ENCODE measurements at regions not wholly inside any gene's neighbourhood (a gene's known extent, or its start where the extent isn't known, plus 50 kb on each side); places are given as distances from the start of the nearest gene placed in this dataset.

GRCh38 chr14:95466506-95466905 is 49.9 kb downstream of the SYNE3 start:
- Histone ChIP-seq H3K9me3 (ENCODE audit: insufficient read depth, low read length, severe bottlenecking) (no peaks in the 10 kb centered on the region), H4K20me1 (ENCODE audit: insufficient read depth, low read length) (no peaks in the 10 kb centered on the region), H3K4me2 (ENCODE audit: insufficient read depth, low read length) (no peak overlapping the region), H3K79me2 (ENCODE audit: insufficient read depth, low read length) (no peaks in the 10 kb centered on the region), H3K4me1 (ENCODE audit: insufficient read depth, low read length) (peaks cover 18% of the 10 kb centered on the region), H3K36me3 (ENCODE audit: insufficient read depth, low read length) (no peaks in the 10 kb centered on the region), H3K27ac (ENCODE audit: low read length) (no peak overlapping the region), H3K4me3 (ENCODE audit: low read depth in 1 of 2, low read length in 2 of 2) (no peak overlapping the region), H3K27me3 (ENCODE audit: insufficient read depth, low read length, poor library complexity) (no peaks in the 10 kb centered on the region), H3K9ac (ENCODE audit: low read depth, low read length) (no peak overlapping the region), H2AFZ (ENCODE audit: low read depth, low read length) (no peak overlapping the region)
- ATAC-seq (ENCODE audit: insufficient read depth, low read depth) (no peak), DNase-seq (no peak)
- TF ChIP-seq EZH2 (IDR thresholded peaks at IDR 0.05; ENCODE audit: borderline replicate concordance, low read depth, low read length, severe bottlenecking), result no peak
- TF ChIP-seq CTCF (IDR thresholded peaks at IDR 0.05; ENCODE audit: borderline replicate concordance, extremely low read depth, low read length, poor library complexity, severe bottlenecking), result no peak

- H3K27ac ChIP-seq (ENCODE audit: low read length), result no peak overlapping the region
- H3K36me3 ChIP-seq (ENCODE audit: insufficient read depth, low read length), result no peaks in the 10 kb centered on the region
- DNase-seq, result no peak
- H3K9me3 ChIP-seq (ENCODE audit: insufficient read depth, low read length, severe bottlenecking), result no peaks in the 10 kb centered on the region
- no peak overlapping the region for H3K4me2 ChIP-seq (ENCODE audit: insufficient read depth, low read length)
- no peaks in the 10 kb centered on the region for H4K20me1 ChIP-seq (ENCODE audit: insufficient read depth, low read length)
- no peak for ATAC-seq (ENCODE audit: insufficient read depth, low read depth)
- no peaks in the 10 kb centered on the region for H3K79me2 ChIP-seq (ENCODE audit: insufficient read depth, low read length)
- TF ChIP-seq CTCF (IDR thresholded peaks at IDR 0.05; ENCODE audit: borderline replicate concordance, extremely low read depth, low read length, poor library complexity, severe bottlenecking) (no peak), EZH2 (IDR thresholded peaks at IDR 0.05; ENCODE audit: borderline replicate concordance, low read depth, low read length, severe bottlenecking) (no peak)
- H2AFZ ChIP-seq (ENCODE audit: low read depth, low read length), result no peak overlapping the region
- peaks cover 18% of the 10 kb centered on the region for H3K4me1 ChIP-seq (ENCODE audit: insufficient read depth, low read length)
- H3K4me3 ChIP-seq (ENCODE audit: low read depth in 1 of 2, low read length in 2 of 2), result no peak overlapping the region
- H3K27me3 ChIP-seq (ENCODE audit: insufficient read depth, low read length, poor library complexity), result no peaks in the 10 kb centered on the region
- no peak overlapping the region for H3K9ac ChIP-seq (ENCODE audit: low read depth, low read length)
Observed at GRCh38 chr14:95465936-95466335, 50.5 kb downstream of the SYNE3 start.

- H3K4me2 ChIP-seq (ENCODE audit: insufficient read depth, low read length), result no peak overlapping the region
- no peak overlapping the region for H3K4me3 ChIP-seq (ENCODE audit: low read depth in 1 of 2, low read length in 2 of 2)
- no peak for DNase-seq
- H3K9me3 ChIP-seq (ENCODE audit: insufficient read depth, low read length, severe bottlenecking), result no peaks in the 10 kb centered on the region
- no peaks in the 10 kb centered on the region for H3K27me3 ChIP-seq (ENCODE audit: insufficient read depth, low read length, poor library complexity)
- no peak for TF ChIP-seq EZH2 (IDR thresholded peaks at IDR 0.05; ENCODE audit: borderline replicate concordance, low read depth, low read length, severe bottlenecking)
- no peak for TF ChIP-seq CTCF (IDR thresholded peaks at IDR 0.05; ENCODE audit: borderline replicate concordance, extremely low read depth, low read length, poor library complexity, severe bottlenecking)
- H2AFZ ChIP-seq (ENCODE audit: low read depth, low read length), result no peak overlapping the region
- ATAC-seq (ENCODE audit: insufficient read depth, low read depth), result no peak
- H3K27ac ChIP-seq (ENCODE audit: low read length), result no peak overlapping the region
- H3K36me3 ChIP-seq (ENCODE audit: insufficient read depth, low read length), result no peaks in the 10 kb centered on the region
- peaks cover 18% of the 10 kb centered on the region for H3K4me1 ChIP-seq (ENCODE audit: insufficient read depth, low read length)
- no peak overlapping the region for H3K9ac ChIP-seq (ENCODE audit: low read depth, low read length)
- no peaks in the 10 kb centered on the region for H4K20me1 ChIP-seq (ENCODE audit: insufficient read depth, low read length)
- H3K79me2 ChIP-seq (ENCODE audit: insufficient read depth, low read length), result no peaks in the 10 kb centered on the region
Observed at GRCh38 chr14:95465358-95465757, 51.1 kb downstream of the SYNE3 start.

GRCh38 chr14:95464514-95464913 is 51.9 kb downstream of the SYNE3 start:
- Histone ChIP-seq H3K4me2 (ENCODE audit: insufficient read depth, low read length) (no peak overlapping the region), H3K27ac (ENCODE audit: low read length) (no peak overlapping the region)

More at GRCh38 chr14:95464514-95464913, 51.9 kb downstream of the SYNE3 start:
- H2AFZ ChIP-seq (ENCODE audit: low read depth, low read length), result no peak overlapping the region
- no peaks in the 10 kb centered on the region for H4K20me1 ChIP-seq (ENCODE audit: insufficient read depth, low read length)
- H3K9me3 ChIP-seq (ENCODE audit: insufficient read depth, low read length, severe bottlenecking), result no peaks in the 10 kb centered on the region
- TF ChIP-seq CTCF (IDR thresholded peaks at IDR 0.05; ENCODE audit: borderline replicate concordance, extremely low read depth, low read length, poor library complexity, severe bottlenecking) (no peak), EZH2 (IDR thresholded peaks at IDR 0.05; ENCODE audit: borderline replicate concordance, low read depth, low read length, severe bottlenecking) (no peak)
- DNase-seq (peak; percentile 30), ATAC-seq (ENCODE audit: insufficient read depth, low read depth) (peak; percentile 45; the same call in 1 of the 3 replicates)
- H3K36me3 ChIP-seq (ENCODE audit: insufficient read depth, low read length), result no peaks in the 10 kb centered on the region
- H3K4me1 ChIP-seq (ENCODE audit: insufficient read depth, low read length), result peaks cover 18% of the 10 kb centered on the region
- H3K79me2 ChIP-seq (ENCODE audit: insufficient read depth, low read length), result no peaks in the 10 kb centered on the region
- H3K27me3 ChIP-seq (ENCODE audit: insufficient read depth, low read length, poor library complexity), result no peaks in the 10 kb centered on the region
- no peak overlapping the region for H3K9ac ChIP-seq (ENCODE audit: low read depth, low read length)
- no peak overlapping the region for H3K4me3 ChIP-seq (ENCODE audit: low read depth in 1 of 2, low read length in 2 of 2)

Measured in DND-41 (cell line).